Transverse colon (tissue), 4 donors: ENCODE measurements at regions not wholly inside any gene's neighbourhood (a gene's known extent, or its start where the extent isn't known, plus 50 kb on each side); places are given as distances from the start of the nearest gene placed in this dataset.

Experiments
- CTCF ChIP-seq, 5 experiments: fragments of 200-600 bp in 3 of 5; fragments of 450-650 bp in 2 of 5; sonication (generic) in 3 of 5; IDR thresholded peaks; 1 replicate in 2 of 5; 2 replicates in 3 of 5; pipeline ENCODE4 v1.5.1; 2016 to 2017; ENCODE audit warnings: antibody characterized with exemption in 5 of 5, inconsistent platforms in 3 of 5, mild to moderate bottlenecking in 2 of 5, moderate library complexity in 1 of 5
- EP300 ChIP-seq: sonication (generic); formaldehyde crosslinking; IDR thresholded peaks from one replicate; pipeline ENCODE4 v1.6.1; 2017; ENCODE audit warnings: antibody characterized with exemption, low read depth
- POLR2A ChIP-seq: fragments of 450-650 bp; IDR thresholded peaks from one replicate; pipeline ENCODE4 v1.6.1; 2016; ENCODE audit warnings: antibody characterized with exemption, mild to moderate bottlenecking, moderate library complexity
- POLR2AphosphoS5 ChIP-seq, 3 donors: sonication (generic); formaldehyde crosslinking; IDR thresholded peaks; one replicate each; pipeline ENCODE4 v1.6.1; 2016; ENCODE audit warnings: antibody characterized with exemption in 3 of 3

- TF ChIP-seq POLR2A: no peak
- no peak for TF ChIP-seq CTCF (IDR thresholded peaks at IDR 0.05)
- TF ChIP-seq POLR2AphosphoS5 (IDR thresholded peaks at IDR 0.05): no peak
- no peak for TF ChIP-seq EP300
Observed at GRCh38 chr7:91424371-91424770, 160.1 kb downstream of the FZD1 start.
